Fibroblast of skin of left quadriceps (primary cell): ENCODE measurements at regions not wholly inside any gene's neighbourhood (a gene's known extent, or its start where the extent isn't known, plus 50 kb on each side); places are given as distances from the start of the nearest gene placed in this dataset.
A peak's percentile ranks its signal among the peaks of the same experiment; 100 is the strongest.

Source experiments
- DNase-seq, 2 experiments: peaks; one replicate each; pipeline ENCODE4 v3.0.0-alpha.2; 2013; ENCODE audit warnings: low read depth in 2 of 2

- no peak for DNase-seq
Observed at GRCh38 chr22:45094825-45095224, 68.9 kb upstream of the NUP50 start.

- DNase-seq, result peak in 1 of 2 experiments; percentile 24
Observed at GRCh38 chr22:45096256-45096907, 67.3 kb upstream of the NUP50 start.

- DNase-seq, result no peak
Observed at GRCh38 chr22:45097061-45097460, 66.7 kb upstream of the NUP50 start.

- no peak for DNase-seq
Observed at GRCh38 chr22:45098056-45098455, 65.7 kb upstream of the NUP50 start.

GRCh38 chr22:45099961-45100360, 63.8 kb upstream of the NUP50 start:
- no peak for DNase-seq

GRCh38 chr22:45101515-45102227, 62.1 kb upstream of the NUP50 start:
- peak; percentile 24 to 26 for DNase-seq

GRCh38 chr22:45102896-45103420, 60.8 kb upstream of the NUP50 start:
- DNase-seq, result no peak

GRCh38 chr22:45103756-45104155, 60.0 kb upstream of the NUP50 start:
- no peak for DNase-seq

- DNase-seq, result no peak
Observed at GRCh38 chr22:45104313-45104712, 59.4 kb upstream of the NUP50 start.

- peak; percentile 56 to 57 for DNase-seq
Observed at GRCh38 chr22:45105281-45105702, 58.4 kb upstream of the NUP50 start.

GRCh38 chr22:45107671-45108070, 56.1 kb upstream of the NUP50 start:
- no peak for DNase-seq

GRCh38 chr22:45112136-45112879, 51.4 kb upstream of the NUP50 start:
- no peak for DNase-seq
